ENCODE measurements at regions not wholly inside any gene's neighbourhood (a gene's known extent, or its start where the extent isn't known, plus 50 kb on each side); places are given as distances from the start of the nearest gene placed in this dataset.

DNA sequence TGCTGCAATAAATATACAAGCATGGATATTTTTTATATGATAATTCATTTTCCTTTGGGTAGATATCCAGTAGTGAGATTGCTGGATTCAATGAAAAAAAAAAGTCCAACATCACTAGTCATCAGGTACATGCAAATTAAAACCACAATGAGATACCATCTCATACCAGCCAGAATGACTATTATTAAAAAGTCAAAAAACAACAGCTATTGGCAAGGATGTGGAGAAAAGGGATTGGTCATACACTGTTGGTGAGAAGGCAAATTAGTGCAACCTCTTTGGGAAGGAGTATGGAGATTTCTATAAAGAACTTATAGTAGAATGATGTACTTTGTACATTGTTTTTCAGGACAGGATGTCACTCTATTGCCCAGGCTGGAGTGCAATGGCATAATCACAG, 531.2 kb upstream of the MGAT4C start:
- no peak overlapping the region for H2AFZ ChIP-seq (replicated peaks)
- Mint-ChIP-seq H3K4me1 (no peaks in the 10 kb centered on the region), H3K9me3 (no peaks in the 10 kb centered on the region), H3K36me3 (no peaks in the 10 kb centered on the region), H3K27me3 (ENCODE audit: insufficient read depth, low read depth) (no peaks in the 10 kb centered on the region), H3K4me3 (no peak overlapping the region), H3K27ac (no peak overlapping the region)
- no peak overlapping the region for H3K4me2 ChIP-seq
- H3K27ac ChIP-seq, result no peak overlapping the region
- H3K9ac ChIP-seq, result no peak overlapping the region
- H4K20me1 ChIP-seq (ENCODE audit: low read depth), result no peaks in the 10 kb centered on the region
- H3K4me3 ChIP-seq, result no peak overlapping the region
- no peaks in the 10 kb centered on the region for H3K79me2 ChIP-seq (ENCODE audit: low read depth)
- no peak for TF ChIP-seq EZH2 (IDR thresholded peaks at IDR 0.05)
- no peak for DNase-seq (ENCODE audit: low spot score)
- no peaks in the 10 kb centered on the region for H3K4me1 ChIP-seq
- no peaks in the 10 kb centered on the region for H3K27me3 ChIP-seq
- no peaks in the 10 kb centered on the region for H3K9me3 ChIP-seq (ENCODE audit: low read depth)
- H3F3A ChIP-seq (ENCODE audit: low read depth), result no peaks in the 10 kb centered on the region
- no peaks in the 10 kb centered on the region for H3K36me3 ChIP-seq

DNA sequence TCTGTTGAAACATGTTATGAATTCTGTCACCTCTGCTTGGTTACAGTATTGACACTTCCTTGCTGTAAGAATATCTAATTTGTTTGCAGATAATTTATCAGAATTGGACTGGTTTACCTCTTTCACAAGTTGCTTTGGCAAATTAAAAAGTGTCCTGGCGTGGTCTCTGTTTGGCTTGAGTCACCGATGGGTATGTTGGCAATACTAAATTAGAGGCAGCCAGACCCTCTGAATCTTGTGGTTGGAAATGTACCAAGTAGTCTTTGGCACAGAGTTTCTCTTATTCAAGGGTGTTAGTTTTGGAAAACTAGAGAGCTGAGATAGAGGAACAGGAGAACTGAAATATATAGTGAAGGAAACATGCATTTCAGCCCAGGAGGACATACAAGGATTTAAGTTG, 521.1 kb upstream of the MGAT4C start:
- H3K27me3 ChIP-seq, result no peaks in the 10 kb centered on the region
- H3K4me3 ChIP-seq, result no peak overlapping the region
- Mint-ChIP-seq H3K4me3 (no peak overlapping the region), H3K27me3 (ENCODE audit: insufficient read depth, low read depth) (no peaks in the 10 kb centered on the region), H3K27ac (no peak overlapping the region), H3K4me1 (no peaks in the 10 kb centered on the region), H3K36me3 (no peaks in the 10 kb centered on the region), H3K9me3 (no peaks in the 10 kb centered on the region)
- H3F3A ChIP-seq (ENCODE audit: low read depth), result no peaks in the 10 kb centered on the region
- H4K20me1 ChIP-seq (ENCODE audit: low read depth), result no peaks in the 10 kb centered on the region
- TF ChIP-seq EZH2 (IDR thresholded peaks at IDR 0.05), result no peak
- TF ChIP-seq EZH2phosphoT487 (IDR thresholded peaks at IDR 0.05), result no peak
- TF ChIP-seq, protein P1, sequence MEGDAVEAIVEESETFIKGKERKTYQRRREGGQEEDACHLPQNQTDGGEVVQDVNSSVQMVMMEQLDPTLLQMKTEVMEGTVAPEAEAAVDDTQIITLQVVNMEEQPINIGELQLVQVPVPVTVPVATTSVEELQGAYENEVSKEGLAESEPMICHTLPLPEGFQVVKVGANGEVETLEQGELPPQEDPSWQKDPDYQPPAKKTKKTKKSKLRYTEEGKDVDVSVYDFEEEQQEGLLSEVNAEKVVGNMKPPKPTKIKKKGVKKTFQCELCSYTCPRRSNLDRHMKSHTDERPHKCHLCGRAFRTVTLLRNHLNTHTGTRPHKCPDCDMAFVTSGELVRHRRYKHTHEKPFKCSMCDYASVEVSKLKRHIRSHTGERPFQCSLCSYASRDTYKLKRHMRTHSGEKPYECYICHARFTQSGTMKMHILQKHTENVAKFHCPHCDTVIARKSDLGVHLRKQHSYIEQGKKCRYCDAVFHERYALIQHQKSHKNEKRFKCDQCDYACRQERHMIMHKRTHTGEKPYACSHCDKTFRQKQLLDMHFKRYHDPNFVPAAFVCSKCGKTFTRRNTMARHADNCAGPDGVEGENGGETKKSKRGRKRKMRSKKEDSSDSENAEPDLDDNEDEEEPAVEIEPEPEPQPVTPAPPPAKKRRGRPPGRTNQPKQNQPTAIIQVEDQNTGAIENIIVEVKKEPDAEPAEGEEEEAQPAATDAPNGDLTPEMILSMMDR (IDR thresholded peaks at IDR 0.05), result no peak
- H3K9me3 ChIP-seq (ENCODE audit: low read depth), result no peaks in the 10 kb centered on the region
- H3K4me1 ChIP-seq, result no peaks in the 10 kb centered on the region
- no peak overlapping the region for H3K4me2 ChIP-seq
- H3K9ac ChIP-seq, result no peak overlapping the region
- DNase-seq (ENCODE audit: low spot score), result no peak
- no peaks in the 10 kb centered on the region for H3K79me2 ChIP-seq (ENCODE audit: low read depth)
- H2AFZ ChIP-seq (replicated peaks), result no peak overlapping the region
- no peak overlapping the region for H3K27ac ChIP-seq
- no peaks in the 10 kb centered on the region for H3K36me3 ChIP-seq

DNA sequence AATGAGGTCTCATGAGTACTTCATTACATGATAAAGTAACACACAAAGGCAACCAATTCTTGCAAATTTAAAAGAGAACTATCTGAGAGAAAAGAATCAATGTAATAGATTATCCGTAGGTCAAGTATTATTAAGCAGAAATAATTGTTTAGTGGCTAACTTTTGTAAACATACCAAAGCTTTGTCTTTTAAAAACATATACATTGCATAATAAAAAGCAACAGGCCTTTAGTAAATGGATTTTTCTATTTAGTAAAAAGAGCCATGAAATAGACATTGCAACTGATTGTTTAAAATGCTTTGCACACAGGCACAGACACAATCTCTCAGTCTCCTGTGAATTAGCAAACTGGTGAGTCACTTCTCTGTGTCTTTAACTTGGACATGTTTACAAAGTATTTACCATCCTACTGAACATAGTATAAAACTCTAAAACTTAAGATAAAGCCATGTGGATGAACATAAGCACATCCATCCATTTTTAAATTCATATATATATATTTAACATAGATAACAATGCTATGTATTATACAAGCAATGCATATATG, 518.7 kb upstream of the MGAT4C start:
- no peak overlapping the region for H3K9ac ChIP-seq
- H3K4me1 ChIP-seq, result no peaks in the 10 kb centered on the region
- no peak for DNase-seq (ENCODE audit: low spot score)
- no peaks in the 10 kb centered on the region for H4K20me1 ChIP-seq (ENCODE audit: low read depth)
- no peak overlapping the region for H3K4me2 ChIP-seq
- H3K27me3 ChIP-seq, result no peaks in the 10 kb centered on the region
- no peak overlapping the region for H3K27ac ChIP-seq
- Mint-ChIP-seq H3K27me3 (ENCODE audit: insufficient read depth, low read depth) (no peaks in the 10 kb centered on the region), H3K9me3 (no peaks in the 10 kb centered on the region), H3K36me3 (no peaks in the 10 kb centered on the region), H3K27ac (no peak overlapping the region), H3K4me1 (no peaks in the 10 kb centered on the region), H3K4me3 (no peak overlapping the region)
- TF ChIP-seq EZH2 (IDR thresholded peaks at IDR 0.05) (no peak), EZH2phosphoT487 (IDR thresholded peaks at IDR 0.05) (no peak)
- TF ChIP-seq, protein P1 (IDR thresholded peaks at IDR 0.05), result no peak
- no peaks in the 10 kb centered on the region for H3K36me3 ChIP-seq
- H3F3A ChIP-seq (ENCODE audit: low read depth), result no peaks in the 10 kb centered on the region
- H3K9me3 ChIP-seq (ENCODE audit: low read depth), result no peaks in the 10 kb centered on the region
- no peaks in the 10 kb centered on the region for H3K79me2 ChIP-seq (ENCODE audit: low read depth)
- H3K4me3 ChIP-seq, result no peak overlapping the region
- H2AFZ ChIP-seq (replicated peaks), result no peak overlapping the region

DNA sequence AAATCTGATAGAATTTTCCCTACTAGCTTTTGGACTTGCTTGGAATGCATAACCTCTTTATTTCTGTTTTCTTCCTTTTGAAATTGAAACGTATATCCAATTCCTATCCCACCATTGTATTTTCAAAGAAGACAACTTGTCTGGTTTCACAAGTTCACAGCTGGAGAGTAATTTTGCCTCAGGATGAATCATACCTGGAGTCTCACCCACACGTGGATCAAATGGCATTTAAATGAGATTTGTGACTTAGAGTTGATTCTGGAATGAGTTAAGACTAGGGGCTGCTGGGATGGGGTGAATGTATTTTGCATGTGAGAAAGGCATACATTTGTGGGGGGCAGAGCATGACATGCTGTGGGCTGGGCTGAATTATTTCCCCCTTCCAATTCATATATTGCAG, 516.5 kb upstream of the MGAT4C start:
- H3F3A ChIP-seq (ENCODE audit: low read depth), result no peaks in the 10 kb centered on the region
- Mint-ChIP-seq H3K36me3 (no peaks in the 10 kb centered on the region), H3K4me1 (no peaks in the 10 kb centered on the region), H3K9me3 (no peaks in the 10 kb centered on the region), H3K27ac (no peak overlapping the region), H3K27me3 (ENCODE audit: insufficient read depth, low read depth) (no peaks in the 10 kb centered on the region), H3K4me3 (no peak overlapping the region)
- no peaks in the 10 kb centered on the region for H3K79me2 ChIP-seq (ENCODE audit: low read depth)
- H3K27me3 ChIP-seq, result no peaks in the 10 kb centered on the region
- TF ChIP-seq EZH2phosphoT487 (IDR thresholded peaks at IDR 0.05) (no peak), EZH2 (IDR thresholded peaks at IDR 0.05) (no peak)
- TF ChIP-seq, protein P1 (IDR thresholded peaks at IDR 0.05), result no peak
- DNase-seq (ENCODE audit: low spot score), result no peak
- no peaks in the 10 kb centered on the region for H3K36me3 ChIP-seq
- no peak overlapping the region for H2AFZ ChIP-seq (replicated peaks)
- no peak overlapping the region for H3K4me3 ChIP-seq
- no peaks in the 10 kb centered on the region for H4K20me1 ChIP-seq (ENCODE audit: low read depth)
- H3K9ac ChIP-seq, result no peak overlapping the region
- H3K9me3 ChIP-seq (ENCODE audit: low read depth), result no peaks in the 10 kb centered on the region
- no peak overlapping the region for H3K27ac ChIP-seq
- H3K4me2 ChIP-seq, result no peak overlapping the region
- H3K4me1 ChIP-seq, result no peaks in the 10 kb centered on the region
